Thyroid gland (tissue), 4 donors: ENCODE measurements at regions not wholly inside any gene's neighbourhood (a gene's known extent, or its start where the extent isn't known, plus 50 kb on each side); places are given as distances from the start of the nearest gene placed in this dataset.
"Not testable (repeated sequence)": the region's sequence is repeated elsewhere in the genome, so short reads cannot be mapped to it uniquely, and the experiment has no call there.

Experiments
- DNase-seq, 2 donors: peaks; one replicate each; pipeline ENCODE4 v3.0.0-alpha.2; 2019
- H3K27ac ChIP-seq, 3 donors: fragments of 200-600 bp; sonication (generic); 1 replicate in 2 of 3; 2 replicates in 1 of 3; pipeline ENCODE4 v1.5.1; 2016 to 2019; ENCODE audit warnings: mild to moderate bottlenecking in 1 of 3, moderate library complexity in 1 of 3
- H3K27me3 ChIP-seq: fragments of 200-600 bp; sonication (generic); one replicate; pipeline ENCODE4 v1.5.1; 2019
- H3K36me3 ChIP-seq, 2 donors: fragments of 200-600 bp; sonication (generic); one replicate each; pipeline ENCODE4 v1.5.1; 2016 to 2019
- H3K4me1 ChIP-seq, 2 donors: fragments of 200-600 bp; sonication (generic); one replicate each; pipeline ENCODE4 v1.5.1; 2017 to 2019
- H3K4me3 ChIP-seq, 3 donors: fragments of 200-600 bp; sonication (generic); replicated peaks in 1 of 3; 1 replicate in 2 of 3; 2 replicates in 1 of 3; pipeline ENCODE4 v1.5.1; 2016; ENCODE audit warnings: mild to moderate bottlenecking in 1 of 3
- H3K9me3 ChIP-seq: fragments of 200-600 bp; sonication (generic); one replicate; pipeline ENCODE4 v1.5.1; 2017
- CTCF ChIP-seq, 6 experiments: fragments of 200-600 bp in 3 of 6; fragments of 450-650 bp in 3 of 6; sonication (generic) in 3 of 6; IDR thresholded peaks; one replicate each; pipeline ENCODE4 v1.5.1; 2016 to 2019; ENCODE audit warnings: antibody characterized with exemption in 6 of 6, mild to moderate bottlenecking in 2 of 6, inconsistent platforms in 1 of 6, moderate library complexity in 1 of 6
- POLR2A ChIP-seq, 2 donors: fragments of 450-650 bp; IDR thresholded peaks; one replicate each; pipeline ENCODE4 v1.6.1; 2017; ENCODE audit warnings: antibody characterized with exemption in 2 of 2, mild to moderate bottlenecking in 2 of 2, moderate library complexity in 1 of 2
- WGBS, 2 donors: methylation state at CpG; one replicate each; pipeline ENCODE4 v1.1.5; 2017; 5-methylcytosine and 5-hydroxymethylcytosine counted together
- intact Hi-C: fragments of 100-400 bp; cut with DNase I; formaldehyde crosslinking; loops from one replicate; pipeline ENCODE4 v1.15.1; 2023

GRCh38 chr1:90305577-90305976, 310.7 kb downstream of the ZNF326 start:
- no peaks in the 10 kb centered on the region for H3K36me3 ChIP-seq
- no peak overlapping the region for H3K4me3 ChIP-seq
- H3K9me3 ChIP-seq: no peaks in the 10 kb centered on the region
- DNase-seq: no peak
- H3K4me1 ChIP-seq: no peaks in the 10 kb centered on the region
- intact Hi-C loops: no loop called here
- H3K27ac ChIP-seq: no peak overlapping the region
- TF ChIP-seq POLR2A (IDR thresholded peaks at IDR 0.05): no peak
- no peaks in the 10 kb centered on the region for H3K27me3 ChIP-seq

- no peaks in the 10 kb centered on the region for H3K9me3 ChIP-seq
- no peaks in the 10 kb centered on the region for H3K36me3 ChIP-seq
- DNase-seq: no peak
- intact Hi-C loops: no loop called here
- no peak overlapping the region for H3K27ac ChIP-seq
- WGBS, 2 donors: 87 to 94% methylated on average over 5 of the region's 5 CpGs
- H3K27me3 ChIP-seq: no peaks in the 10 kb centered on the region
- TF ChIP-seq POLR2A (IDR thresholded peaks at IDR 0.05) (no peak), CTCF (IDR thresholded peaks at IDR 0.05) (no peak)
- H3K4me3 ChIP-seq: no peak overlapping the region
- no peaks in the 10 kb centered on the region for H3K4me1 ChIP-seq
Measured at GRCh38 chr1:90296327-90296726, 301.4 kb downstream of the ZNF326 start.

GRCh38 chr1:90295534-90295933, 300.6 kb downstream of the ZNF326 start:
- DNase-seq: no peak
- Histone ChIP-seq H3K4me1 (no peaks in the 10 kb centered on the region), H3K36me3 (no peaks in the 10 kb centered on the region), H3K27me3 (no peaks in the 10 kb centered on the region), H3K4me3 (no peak overlapping the region), H3K27ac (no peak overlapping the region), H3K9me3 (no peaks in the 10 kb centered on the region)
- 57 to 87% methylated on average over 2 of the region's 2 CpGs for WGBS, 2 donors
- intact Hi-C loops: no loop called here
- TF ChIP-seq POLR2A (IDR thresholded peaks at IDR 0.05): no peak
- no peak for TF ChIP-seq CTCF (IDR thresholded peaks at IDR 0.05)

GRCh38 chr1:90291431-90292216, 296.7 kb downstream of the ZNF326 start:
- no peak for DNase-seq
- H3K27me3 ChIP-seq: no peaks in the 10 kb centered on the region
- TF ChIP-seq CTCF (IDR thresholded peaks at IDR 0.05) (no peak), POLR2A (IDR thresholded peaks at IDR 0.05) (no peak)
- H3K27ac ChIP-seq: no peak overlapping the region
- no peaks in the 10 kb centered on the region for H3K9me3 ChIP-seq
- no peaks in the 10 kb centered on the region for H3K4me1 ChIP-seq
- intact Hi-C loops: no loop called here
- H3K36me3 ChIP-seq: no peaks in the 10 kb centered on the region
- 75 to 82% methylated on average over 3 of the region's 3 CpGs for WGBS, 2 donors
- no peak overlapping the region for H3K4me3 ChIP-seq

GRCh38 chr1:90282811-90283210, 287.9 kb downstream of the ZNF326 start:
- no peaks in the 10 kb centered on the region for H3K27me3 ChIP-seq
- intact Hi-C loops: no loop called here
- no peaks in the 10 kb centered on the region for H3K9me3 ChIP-seq
- H3K4me1 ChIP-seq: no peaks in the 10 kb centered on the region
- no peak overlapping the region for H3K27ac ChIP-seq
- no peak overlapping the region for H3K4me3 ChIP-seq
- WGBS, 2 donors: 87 to 89% methylated on average over 4 of the region's 4 CpGs
- H3K36me3 ChIP-seq: no peaks in the 10 kb centered on the region
- DNase-seq: no peak
- TF ChIP-seq CTCF (IDR thresholded peaks at IDR 0.05): no peak
- no peak for TF ChIP-seq POLR2A (IDR thresholded peaks at IDR 0.05)

GRCh38 chr1:90281886-90282285, 287.0 kb downstream of the ZNF326 start:
- WGBS, 2 donors: 93 to 97% methylated on average over 1 of the region's 1 CpG
- H3K9me3 ChIP-seq, H3K27me3 ChIP-seq, H3K4me3 ChIP-seq, H3K4me1 ChIP-seq, DNase-seq, H3K36me3 ChIP-seq, H3K27ac ChIP-seq, intact Hi-C loops: not testable (repeated sequence)
